SK-N-SH treated with all-trans-retinoic acid at 6 μM for 48 hours (cell line): ENCODE measurements at regions not wholly inside any gene's neighbourhood (a gene's known extent, or its start where the extent isn't known, plus 50 kb on each side); places are given as distances from the start of the nearest gene placed in this dataset.

Experiments
- ATAC-seq: fragments of 200-7000 bp; cut with Tn5 transposase; 3 replicates; pipeline ENCODE4 v1.9.1; 2020; ENCODE audit warnings: mild to moderate bottlenecking, moderate library complexity
- ARNTL ChIP-seq: fragments of 450-650 bp; formaldehyde crosslinking; IDR thresholded peaks from 2 replicates; pipeline ENCODE4 v1.5.0; 2020; ENCODE audit warnings: low read depth, mild to moderate bottlenecking, moderate library complexity, borderline replicate concordance
- BACH2 ChIP-seq: fragments of 250-450 bp; sonication (Bioruptor Pico); IDR thresholded peaks from 2 replicates; pipeline ENCODE4 v1.9.0; 2021; ENCODE audit warnings: mild to moderate bottlenecking, borderline replicate concordance
- ESRRG ChIP-seq: fragments of 250-450 bp; sonication (Bioruptor Pico); IDR thresholded peaks from 2 replicates; pipeline ENCODE4 v1.6.1; 2021; ENCODE audit warnings: mild to moderate bottlenecking
- ISL1 ChIP-seq: fragments of 250-450 bp; sonication (Bioruptor Pico); IDR thresholded peaks from 2 replicates; pipeline ENCODE4 v2.1.2; 2022; ENCODE audit warnings: mild to moderate bottlenecking, moderate library complexity
- OSR1 ChIP-seq: fragments of 250-450 bp; sonication (Bioruptor Pico); IDR thresholded peaks from 2 replicates; pipeline ENCODE4 v1.8.0; 2022; ENCODE audit warnings: moderate library complexity, mild to moderate bottlenecking, inconsistent platforms
- PPARA ChIP-seq: fragments of 250-450 bp; sonication (Bioruptor Pico); IDR thresholded peaks from 2 replicates; pipeline ENCODE4 v1.5.0; 2020; ENCODE audit warnings: mild to moderate bottlenecking, borderline replicate concordance
- SNAI2 ChIP-seq: fragments of 250-450 bp; sonication (Bioruptor Pico); IDR thresholded peaks from 2 replicates; pipeline ENCODE4 v1.5.0; 2020; ENCODE audit warnings: mild to moderate bottlenecking, moderate library complexity
- TCF4 ChIP-seq: fragments of 250-450 bp; sonication (Bioruptor Pico); IDR thresholded peaks from 2 replicates; pipeline ENCODE4 v1.8.0; 2021; ENCODE audit warnings: mild to moderate bottlenecking, moderate library complexity, borderline replicate concordance
- ZFP3 ChIP-seq: fragments of 250-450 bp; sonication (Bioruptor Pico); IDR thresholded peaks from 2 replicates; pipeline ENCODE4 v1.5.0; 2020; ENCODE audit warnings: mild to moderate bottlenecking, moderate library complexity
- ZFP30 ChIP-seq: fragments of 450-650 bp; formaldehyde crosslinking; IDR thresholded peaks from 2 replicates; pipeline ENCODE4 v1.5.0; 2022; ENCODE audit warnings: mild to moderate bottlenecking, moderate library complexity
- ZNF565 ChIP-seq: fragments of 450-650 bp; formaldehyde crosslinking; conservative IDR thresholded peaks from 2 replicates; pipeline ENCODE4 v1.5.0; 2020; ENCODE audit warnings: low read depth, mild to moderate bottlenecking, moderate library complexity
- ZNF70 ChIP-seq: fragments of 450-650 bp; formaldehyde crosslinking; IDR thresholded peaks from 2 replicates; pipeline ENCODE4 v1.5.0; 2020; ENCODE audit warnings: mild to moderate bottlenecking, moderate library complexity
- ZNF8 ChIP-seq: fragments of 450-650 bp; formaldehyde crosslinking; IDR thresholded peaks from 2 replicates; pipeline ENCODE4 v1.5.0; 2020; ENCODE audit warnings: mild to moderate bottlenecking, moderate library complexity
- TF ChIP-seq, protein P1 (sequence below): fragments of 250-450 bp; sonication (Bioruptor Pico); IDR thresholded peaks from 2 replicates; pipeline ENCODE4 v1.8.0; 2020; ENCODE audit warnings: mild to moderate bottlenecking, moderate library complexity, borderline replicate concordance
- TF ChIP-seq, protein P2 (sequence below): fragments of 250-450 bp; sonication (Bioruptor Pico); IDR thresholded peaks from 2 replicates; pipeline ENCODE4 v1.5.1; 2021; ENCODE audit warnings: mild to moderate bottlenecking, moderate library complexity
- TF ChIP-seq, protein P3 (sequence below): fragments of 250-450 bp; sonication (Bioruptor Pico); IDR thresholded peaks from 2 replicates; pipeline ENCODE4 v1.5.0; 2020; ENCODE audit warnings: mild to moderate bottlenecking, moderate library complexity

DNA sequence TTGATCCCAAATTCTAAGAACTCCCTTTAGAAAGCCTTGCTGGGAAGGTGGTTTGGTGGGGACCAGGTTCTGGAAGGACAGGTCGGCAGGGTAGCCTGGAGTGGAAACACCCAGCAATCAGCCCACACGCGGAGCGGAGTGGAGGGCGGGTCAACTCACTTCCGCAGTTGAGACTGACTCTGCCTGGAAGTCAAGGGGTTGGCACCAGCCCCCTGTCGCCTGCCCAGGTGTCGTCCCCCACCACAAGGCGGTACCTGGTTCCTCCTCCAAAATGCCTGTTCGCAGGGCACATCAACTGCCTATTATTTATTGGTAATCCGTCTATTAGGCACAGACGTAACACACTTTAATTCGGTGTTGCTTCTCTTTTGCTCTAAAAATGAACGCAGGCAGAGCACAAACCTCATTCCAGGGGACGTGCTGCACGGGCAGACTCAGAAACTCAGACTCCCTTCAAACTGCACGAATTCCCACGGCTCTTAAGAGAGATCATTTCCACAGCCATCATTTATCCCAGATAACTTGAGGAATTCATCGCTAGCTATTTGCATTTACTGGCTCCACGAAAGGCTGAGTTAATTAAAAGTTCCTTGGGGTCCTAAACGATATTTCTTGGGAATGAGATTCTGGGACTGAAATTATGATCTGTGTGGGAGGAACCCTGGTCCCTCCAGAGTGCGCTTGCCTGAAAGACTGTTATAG is 248.2 kb upstream of the PPP2R2D start (continued):
- TF ChIP-seq, protein P1, sequence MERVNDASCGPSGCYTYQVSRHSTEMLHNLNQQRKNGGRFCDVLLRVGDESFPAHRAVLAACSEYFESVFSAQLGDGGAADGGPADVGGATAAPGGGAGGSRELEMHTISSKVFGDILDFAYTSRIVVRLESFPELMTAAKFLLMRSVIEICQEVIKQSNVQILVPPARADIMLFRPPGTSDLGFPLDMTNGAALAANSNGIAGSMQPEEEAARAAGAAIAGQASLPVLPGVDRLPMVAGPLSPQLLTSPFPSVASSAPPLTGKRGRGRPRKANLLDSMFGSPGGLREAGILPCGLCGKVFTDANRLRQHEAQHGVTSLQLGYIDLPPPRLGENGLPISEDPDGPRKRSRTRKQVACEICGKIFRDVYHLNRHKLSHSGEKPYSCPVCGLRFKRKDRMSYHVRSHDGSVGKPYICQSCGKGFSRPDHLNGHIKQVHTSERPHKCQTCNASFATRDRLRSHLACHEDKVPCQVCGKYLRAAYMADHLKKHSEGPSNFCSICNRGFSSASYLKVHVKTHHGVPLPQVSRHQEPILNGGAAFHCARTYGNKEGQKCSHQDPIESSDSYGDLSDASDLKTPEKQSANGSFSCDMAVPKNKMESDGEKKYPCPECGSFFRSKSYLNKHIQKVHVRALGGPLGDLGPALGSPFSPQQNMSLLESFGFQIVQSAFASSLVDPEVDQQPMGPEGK, result no peak
- no peak for TF ChIP-seq ARNTL (CRISPR knock-in tag)
- TF ChIP-seq ZNF565, result no peak

DNA sequence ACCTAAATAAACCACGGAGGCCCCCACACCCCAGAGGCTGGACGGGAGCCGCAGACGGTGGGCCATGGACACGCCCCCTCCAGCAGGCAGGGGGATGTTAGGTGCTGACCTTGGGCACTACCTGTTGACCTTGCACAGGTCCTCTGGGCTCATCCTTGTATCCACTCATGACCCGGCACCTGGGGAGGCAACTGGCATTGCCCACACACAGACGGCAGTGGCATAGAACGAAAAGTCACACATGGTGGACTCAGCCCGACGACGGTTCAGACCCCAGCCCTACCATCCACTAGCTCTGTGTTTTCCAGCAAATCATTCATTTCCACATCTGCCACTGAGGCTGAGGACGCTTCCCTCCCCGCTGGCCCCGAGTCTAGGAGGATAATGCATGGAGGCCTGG is 247.7 kb upstream of the PPP2R2D start:
- no peak for TF ChIP-seq OSR1 (CRISPR knock-in tag)
- TF ChIP-seq TCF4 (CRISPR knock-in tag), result no peak
- no peak for TF ChIP-seq ARNTL (CRISPR knock-in tag)
- no peak for TF ChIP-seq PPARA (CRISPR knock-in tag)
- no peak for TF ChIP-seq ZNF8 (CRISPR knock-in tag)
- no peak for TF ChIP-seq ISL1 (CRISPR knock-in tag)
- TF ChIP-seq, protein P2, sequence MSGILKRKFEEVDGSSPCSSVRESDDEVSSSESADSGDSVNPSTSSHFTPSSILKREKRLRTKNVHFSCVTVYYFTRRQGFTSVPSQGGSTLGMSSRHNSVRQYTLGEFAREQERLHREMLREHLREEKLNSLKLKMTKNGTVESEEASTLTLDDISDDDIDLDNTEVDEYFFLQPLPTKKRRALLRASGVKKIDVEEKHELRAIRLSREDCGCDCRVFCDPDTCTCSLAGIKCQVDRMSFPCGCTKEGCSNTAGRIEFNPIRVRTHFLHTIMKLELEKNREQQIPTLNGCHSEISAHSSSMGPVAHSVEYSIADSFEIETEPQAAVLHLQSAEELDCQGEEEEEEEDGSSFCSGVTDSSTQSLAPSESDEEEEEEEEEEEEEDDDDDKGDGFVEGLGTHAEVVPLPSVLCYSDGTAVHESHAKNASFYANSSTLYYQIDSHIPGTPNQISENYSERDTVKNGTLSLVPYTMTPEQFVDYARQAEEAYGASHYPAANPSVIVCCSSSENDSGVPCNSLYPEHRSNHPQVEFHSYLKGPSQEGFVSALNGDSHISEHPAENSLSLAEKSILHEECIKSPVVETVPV (CRISPR knock-in tag), result no peak
- TF ChIP-seq, protein P3, sequence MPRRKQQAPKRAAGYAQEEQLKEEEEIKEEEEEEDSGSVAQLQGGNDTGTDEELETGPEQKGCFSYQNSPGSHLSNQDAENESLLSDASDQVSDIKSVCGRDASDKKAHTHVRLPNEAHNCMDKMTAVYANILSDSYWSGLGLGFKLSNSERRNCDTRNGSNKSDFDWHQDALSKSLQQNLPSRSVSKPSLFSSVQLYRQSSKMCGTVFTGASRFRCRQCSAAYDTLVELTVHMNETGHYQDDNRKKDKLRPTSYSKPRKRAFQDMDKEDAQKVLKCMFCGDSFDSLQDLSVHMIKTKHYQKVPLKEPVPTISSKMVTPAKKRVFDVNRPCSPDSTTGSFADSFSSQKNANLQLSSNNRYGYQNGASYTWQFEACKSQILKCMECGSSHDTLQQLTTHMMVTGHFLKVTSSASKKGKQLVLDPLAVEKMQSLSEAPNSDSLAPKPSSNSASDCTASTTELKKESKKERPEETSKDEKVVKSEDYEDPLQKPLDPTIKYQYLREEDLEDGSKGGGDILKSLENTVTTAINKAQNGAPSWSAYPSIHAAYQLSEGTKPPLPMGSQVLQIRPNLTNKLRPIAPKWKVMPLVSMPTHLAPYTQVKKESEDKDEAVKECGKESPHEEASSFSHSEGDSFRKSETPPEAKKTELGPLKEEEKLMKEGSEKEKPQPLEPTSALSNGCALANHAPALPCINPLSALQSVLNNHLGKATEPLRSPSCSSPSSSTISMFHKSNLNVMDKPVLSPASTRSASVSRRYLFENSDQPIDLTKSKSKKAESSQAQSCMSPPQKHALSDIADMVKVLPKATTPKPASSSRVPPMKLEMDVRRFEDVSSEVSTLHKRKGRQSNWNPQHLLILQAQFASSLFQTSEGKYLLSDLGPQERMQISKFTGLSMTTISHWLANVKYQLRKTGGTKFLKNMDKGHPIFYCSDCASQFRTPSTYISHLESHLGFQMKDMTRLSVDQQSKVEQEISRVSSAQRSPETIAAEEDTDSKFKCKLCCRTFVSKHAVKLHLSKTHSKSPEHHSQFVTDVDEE (CRISPR knock-in tag), result no peak
- TF ChIP-seq SNAI2, result no peak
- no peak for ATAC-seq

DNA sequence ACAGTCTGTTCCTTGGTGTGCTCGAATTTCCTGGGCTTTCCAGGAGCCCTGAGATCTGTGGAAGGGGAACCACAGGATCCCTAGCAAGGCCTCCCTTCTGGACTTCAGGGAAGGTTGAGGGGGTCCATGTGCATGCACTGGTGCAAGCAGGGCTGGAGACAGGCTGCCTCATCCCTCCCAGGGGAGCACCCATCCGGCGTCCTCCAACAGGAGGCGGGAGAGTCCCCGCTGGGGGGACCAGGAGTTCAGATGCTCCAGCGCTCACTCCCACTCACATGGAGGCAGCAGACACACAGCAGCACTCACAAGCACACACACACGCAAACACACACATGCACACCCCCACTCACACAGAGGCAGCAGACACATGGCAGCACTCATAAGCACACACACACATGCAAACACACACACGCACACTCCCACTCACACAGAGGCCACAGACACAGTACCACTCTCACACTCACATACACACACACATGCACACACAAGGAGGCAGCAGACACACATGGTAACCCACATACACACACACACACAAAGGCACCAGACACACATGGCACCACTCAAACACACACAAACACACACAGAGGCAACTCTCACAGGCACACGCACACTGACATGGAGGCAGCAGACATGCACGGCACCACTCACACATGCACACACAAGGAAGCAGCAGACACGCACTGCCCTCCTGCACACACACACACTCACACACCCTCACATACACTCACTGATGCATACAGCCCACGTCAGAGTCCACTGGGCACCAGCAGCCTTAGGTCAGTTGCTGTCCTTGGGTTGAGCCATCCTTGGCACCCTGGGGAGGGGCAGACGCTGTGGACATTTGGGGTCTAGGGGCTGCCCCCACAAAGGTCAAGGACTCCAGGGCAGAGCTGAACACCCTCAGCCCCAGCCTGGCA is 247.0 kb upstream of the PPP2R2D start:
- no peak for ATAC-seq
- no peak for TF ChIP-seq ISL1 (CRISPR knock-in tag)
- TF ChIP-seq, protein P1, result no peak

DNA sequence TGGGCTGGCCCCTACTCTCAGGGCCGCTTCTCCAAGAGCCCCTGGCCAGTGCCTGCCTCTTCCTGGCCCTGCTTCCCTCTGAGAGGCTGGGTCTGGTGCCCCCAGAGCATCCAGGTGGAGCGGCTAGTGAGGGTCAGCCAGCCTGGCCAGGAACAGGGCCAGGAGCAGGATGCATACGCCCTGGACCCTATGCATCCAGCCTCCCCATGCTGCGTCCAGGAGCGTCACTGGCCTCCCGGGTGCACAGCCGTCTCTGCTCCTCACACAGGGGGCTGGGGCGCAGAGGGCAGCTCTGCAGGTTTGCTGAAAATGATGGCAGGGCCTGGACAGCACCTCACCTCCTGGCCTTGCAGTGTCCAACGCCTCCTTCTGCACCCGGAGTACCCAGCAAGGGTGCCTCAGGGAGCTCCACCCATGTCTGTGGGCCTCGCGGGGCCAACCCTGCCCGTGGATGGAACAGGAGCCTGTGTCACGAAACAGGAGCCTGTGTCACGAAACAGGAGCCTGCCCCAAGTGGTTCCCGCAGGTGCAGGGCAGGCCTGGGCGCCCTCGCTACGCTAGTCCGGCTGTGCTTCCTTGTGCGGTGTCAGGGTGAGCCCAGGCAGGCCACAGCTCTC is 246.2 kb upstream of the PPP2R2D start:
- no peak for TF ChIP-seq BACH2
- TF ChIP-seq ZNF565, result no peak
- no peak for TF ChIP-seq ZNF70 (CRISPR knock-in tag)
- no peak for TF ChIP-seq ZFP3 (CRISPR knock-in tag)
- TF ChIP-seq PPARA (CRISPR knock-in tag), result no peak
- TF ChIP-seq ESRRG (CRISPR knock-in tag), result no peak
- TF ChIP-seq ZFP30 (CRISPR knock-in tag), result no peak
- no peak for ATAC-seq
